Limb (tissue), 2 donors: ENCODE measurements at regions not wholly inside any gene's neighbourhood (a gene's known extent, or its start where the extent isn't known, plus 50 kb on each side); places are given as distances from the start of the nearest gene placed in this dataset.
"Not testable (repeated sequence)": the region's sequence is repeated elsewhere in the genome, so short reads cannot be mapped to it uniquely, and the experiment has no call there.

Experiments used
- DNase-seq, 2 donors: peaks; one replicate each; pipeline ENCODE4 v3.0.0-alpha.2; 2016; ENCODE audit errors: extremely low spot score in 2 of 2

DNA sequence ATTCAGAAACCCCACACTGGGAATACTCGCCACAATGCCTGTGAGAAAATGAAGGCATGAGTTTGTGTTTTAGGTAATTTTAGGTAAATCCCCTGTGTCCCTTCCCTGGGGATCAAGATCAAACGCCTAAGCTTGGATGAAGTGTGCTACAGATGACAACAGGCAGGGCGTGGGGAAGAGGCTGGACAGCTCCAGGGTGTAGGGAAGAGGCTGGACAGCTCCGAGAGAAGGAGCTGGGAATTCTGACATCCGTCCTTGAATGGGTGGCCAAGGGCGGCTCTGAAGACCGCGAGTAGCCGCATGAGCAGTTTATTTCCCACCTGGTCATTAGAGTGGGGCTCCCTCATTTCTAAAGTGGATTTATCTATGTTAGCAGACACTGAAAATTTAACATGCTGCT, 109.7 kb downstream of the RAMP3 start:
- DNase-seq: no peak

DNA sequence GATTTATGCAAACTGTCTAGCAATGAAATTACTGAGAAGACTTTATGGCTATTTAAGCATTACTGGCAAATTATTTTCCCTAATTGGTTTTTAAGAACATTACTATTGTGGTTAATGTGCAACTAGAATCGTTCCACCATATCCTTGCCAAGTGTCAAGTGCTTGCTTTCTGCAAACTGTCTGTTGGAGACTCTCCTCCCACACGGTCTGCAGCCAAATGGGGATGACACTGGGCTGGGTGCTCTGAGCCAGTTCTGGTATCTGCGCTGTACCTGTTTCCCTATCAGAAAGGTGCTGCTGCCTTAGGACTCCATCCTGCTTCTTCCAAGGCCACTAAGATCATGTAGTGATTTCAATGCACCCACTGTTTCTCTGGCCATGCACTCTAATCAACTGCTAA, 110.4 kb downstream of the RAMP3 start:
- DNase-seq: no peak

DNA sequence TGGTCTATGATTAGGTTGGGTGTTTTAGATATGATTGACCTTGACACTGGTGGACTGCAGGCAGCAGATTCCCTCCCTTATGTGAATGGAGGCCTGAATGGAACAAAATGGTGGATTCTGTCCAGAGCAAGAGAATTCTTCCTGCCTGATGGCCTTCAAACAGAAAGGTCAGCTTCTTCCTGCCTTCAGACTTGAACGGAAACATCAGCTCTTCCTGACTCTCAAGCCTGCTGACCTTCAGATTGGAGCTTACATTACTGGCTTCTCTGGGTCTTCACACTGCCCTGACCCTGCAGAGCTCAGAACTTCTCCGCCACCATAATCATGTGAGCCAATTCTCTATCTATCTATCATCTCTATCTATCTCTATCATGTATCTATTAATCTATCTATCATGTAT, 111.6 kb downstream of the RAMP3 start:
- DNase-seq: no peak

DNA sequence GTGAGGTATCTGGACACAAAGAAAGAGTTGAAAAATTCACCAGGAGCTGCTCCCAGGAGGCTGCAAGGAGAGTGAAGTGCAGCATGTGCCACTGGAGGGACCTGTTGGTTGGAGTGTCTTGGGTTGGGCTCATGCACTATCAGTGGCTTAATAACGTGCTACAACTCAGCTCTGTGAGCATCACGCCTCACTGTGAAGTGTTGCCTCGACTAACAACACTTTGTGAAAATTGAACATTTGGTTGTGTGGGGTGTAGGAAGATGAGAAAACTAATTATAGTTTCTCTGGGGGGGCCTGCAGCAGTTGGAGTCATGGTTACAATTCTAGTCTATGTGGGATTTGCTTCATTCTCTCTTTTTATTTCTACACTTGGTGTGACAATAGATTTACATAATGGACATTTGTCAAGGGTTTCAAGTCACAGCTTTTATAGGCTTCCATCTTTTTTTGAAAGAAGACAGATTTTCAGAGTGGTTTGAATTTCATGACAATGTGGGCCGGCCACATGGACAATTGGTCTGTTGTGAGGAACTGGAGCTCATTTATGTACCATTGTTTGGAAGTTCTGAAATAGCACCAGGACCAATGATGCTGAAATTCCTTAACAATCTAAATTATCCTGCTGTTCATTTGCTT, 121.3 kb downstream of the RAMP3 start:
- DNase-seq: no peak

DNA sequence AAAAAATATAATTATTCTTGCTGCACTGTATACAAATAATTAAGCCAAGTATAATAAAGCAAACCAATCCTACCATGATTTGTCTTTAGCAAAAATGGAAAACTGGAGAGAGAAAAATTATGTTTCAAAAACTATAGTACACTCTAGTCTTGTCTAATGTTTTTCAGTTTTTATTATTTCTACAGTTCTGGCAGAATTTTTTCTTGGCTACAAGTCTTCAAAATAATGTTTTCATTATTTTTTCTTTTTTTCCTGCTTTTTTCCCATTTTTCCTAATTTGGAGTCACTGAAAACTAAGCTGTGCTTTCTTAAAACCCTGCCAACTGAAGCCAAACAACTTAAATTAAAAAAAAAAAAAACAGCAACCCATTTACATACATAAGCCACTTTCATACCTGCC, 132.0 kb downstream of the RAMP3 start:
- DNase-seq: not testable (repeated sequence)

DNA sequence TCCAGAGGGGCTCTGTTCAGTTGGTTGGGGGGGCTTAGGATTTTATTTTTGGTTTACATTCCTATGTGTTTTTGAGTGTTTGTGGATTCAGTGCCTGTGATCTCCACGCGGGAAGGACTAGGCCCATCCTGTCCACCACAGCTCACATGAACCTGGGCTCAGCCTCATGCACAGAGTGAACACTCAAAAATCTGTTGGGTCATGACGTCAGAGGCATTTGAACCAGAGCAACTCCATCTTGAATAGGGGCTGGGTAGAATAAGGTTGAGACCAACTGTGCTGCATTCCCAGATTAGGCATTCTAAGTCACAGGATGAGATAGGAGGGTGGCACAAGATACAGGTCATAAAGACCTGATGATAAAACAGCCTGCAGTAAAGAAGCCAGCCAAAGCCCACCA, 133.3 kb downstream of the RAMP3 start:
- no peak for DNase-seq

DNA sequence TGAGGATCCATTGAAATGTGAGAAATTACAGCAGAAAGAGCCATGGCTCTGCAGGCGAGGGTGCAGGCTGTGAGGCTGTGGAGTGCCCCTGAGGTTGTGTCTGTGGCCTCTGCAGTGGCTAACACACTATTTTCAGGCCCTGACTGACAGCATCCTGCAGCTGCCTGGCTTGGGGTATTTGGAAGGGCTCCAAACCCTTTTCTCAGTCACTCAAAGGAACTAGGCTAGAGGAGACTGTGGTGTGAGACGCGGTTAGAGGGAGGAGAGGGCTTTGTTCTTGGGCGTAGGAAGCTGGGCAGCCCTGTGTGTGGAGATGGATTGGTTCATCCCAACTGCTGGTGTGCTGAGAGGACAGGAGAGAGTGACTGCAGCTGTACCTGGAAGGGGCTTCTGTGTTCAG, 134.9 kb downstream of the RAMP3 start:
- peak in 1 of 2 donors; percentile 27 for DNase-seq

DNA sequence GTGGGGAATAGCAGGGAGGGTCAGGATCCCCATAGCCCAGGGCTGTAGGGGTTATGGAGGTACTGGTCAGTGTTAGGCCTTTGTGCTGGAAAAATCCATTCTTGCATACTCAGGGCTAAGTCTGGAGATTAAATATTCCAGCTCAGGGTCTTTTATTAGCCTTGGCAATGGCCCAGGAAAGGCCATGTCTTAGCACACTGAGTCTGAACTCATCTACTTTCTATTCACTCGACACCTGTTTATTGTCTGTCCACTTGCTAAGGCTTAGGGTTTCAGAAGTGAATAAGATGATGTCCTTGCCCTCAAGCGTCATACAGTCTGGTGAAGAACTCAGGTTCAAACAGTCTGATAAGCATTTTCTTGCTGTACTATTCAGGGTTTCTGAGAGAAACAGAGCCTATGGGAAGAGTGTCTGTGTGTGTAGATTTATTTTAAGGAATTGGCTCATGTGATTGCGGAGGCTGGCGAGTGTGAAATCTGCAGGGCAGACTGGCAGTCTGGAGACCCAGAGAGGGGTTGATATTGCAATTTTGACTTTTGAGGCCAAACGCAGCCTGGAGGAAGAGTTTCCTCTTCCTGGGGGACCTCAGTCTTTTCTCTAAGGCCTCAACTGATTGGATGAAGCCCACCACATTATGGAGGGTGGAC, 135.8 kb downstream of the RAMP3 start:
- no peak for DNase-seq

DNA sequence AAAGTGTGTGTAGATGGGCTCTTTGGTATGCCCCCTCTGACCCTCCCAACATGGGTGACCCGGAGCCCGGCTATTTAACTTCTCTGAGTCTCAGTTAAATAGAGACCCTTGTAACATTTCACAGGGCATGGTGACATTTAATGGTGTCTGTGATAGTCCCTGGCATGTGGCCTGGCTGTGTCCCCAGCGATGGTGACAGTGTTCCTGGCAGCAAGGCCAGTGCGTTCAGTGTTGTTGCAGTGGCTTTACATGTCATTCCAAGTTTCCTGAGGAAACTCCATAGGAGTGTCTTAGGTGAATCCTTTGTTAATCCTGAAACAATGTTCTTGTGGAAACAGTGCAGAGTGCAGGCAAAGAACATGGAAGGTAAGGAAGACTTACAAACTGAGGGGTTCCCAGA, 137.0 kb downstream of the RAMP3 start:
- no peak for DNase-seq

DNA sequence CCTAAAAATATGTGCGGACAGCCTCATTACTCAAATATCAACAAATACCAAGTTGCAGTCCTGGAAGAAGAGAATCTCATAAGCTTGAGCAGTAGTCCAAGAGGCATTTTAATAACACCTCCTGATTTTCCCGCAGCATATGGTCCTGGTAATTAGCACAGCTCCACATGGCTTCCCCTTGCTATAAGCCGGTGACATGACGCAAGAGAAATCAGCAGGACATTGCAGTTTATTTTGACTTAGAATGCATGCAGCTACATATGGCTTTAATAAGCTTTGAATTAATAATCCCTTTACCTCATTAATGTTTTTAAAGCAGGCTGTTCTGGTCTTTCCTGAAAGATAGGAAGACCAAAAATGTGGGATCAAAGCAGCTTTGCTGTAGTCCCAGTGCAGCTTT, 137.6 kb downstream of the RAMP3 start:
- no peak for DNase-seq

DNA sequence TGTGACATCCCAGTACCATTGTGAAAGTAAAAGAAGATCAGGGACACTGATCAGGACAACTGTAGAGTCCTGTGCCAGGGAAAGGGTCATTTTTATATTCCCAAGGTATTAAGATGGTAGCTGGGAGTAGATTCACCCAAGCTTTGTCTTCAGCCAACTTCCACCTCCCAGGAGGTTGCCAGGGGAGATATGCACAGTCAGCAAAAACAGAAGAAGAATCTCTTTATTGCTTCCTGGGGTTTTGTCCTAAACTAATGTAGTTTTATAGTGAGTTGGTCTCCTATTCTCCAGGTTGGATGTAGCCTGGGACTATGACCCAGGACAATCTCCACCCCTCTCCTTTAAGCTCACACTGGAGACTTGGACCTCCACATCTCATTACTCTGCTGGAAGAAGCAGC, 139.2 kb downstream of the RAMP3 start:
- DNase-seq: no peak

DNA sequence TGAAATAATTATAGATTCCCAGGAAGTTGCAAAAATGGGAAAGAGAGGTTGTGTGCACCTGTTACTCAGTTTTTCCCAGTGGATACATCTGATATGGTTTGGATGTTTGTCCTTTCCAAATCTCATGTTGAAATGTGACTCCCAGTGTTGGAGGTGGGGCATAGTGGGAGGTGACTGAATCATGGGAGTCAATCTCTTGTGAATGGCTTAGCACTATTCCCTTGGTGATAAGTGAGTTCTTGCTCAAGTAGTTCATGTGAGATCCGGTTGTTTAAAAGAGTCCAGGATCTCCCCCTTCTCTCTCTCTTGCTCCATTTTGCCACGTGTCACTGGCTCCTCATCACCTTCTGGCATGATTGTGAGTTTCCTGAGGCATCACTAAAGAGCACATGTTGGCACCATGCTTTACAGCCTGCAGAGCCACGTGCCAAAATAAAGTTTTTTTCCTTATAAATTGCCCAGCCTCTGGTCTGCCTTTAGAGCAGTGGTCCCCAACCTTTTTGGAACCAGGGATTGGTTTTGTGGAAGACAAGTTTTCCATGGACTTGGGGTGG, 149.2 kb downstream of the RAMP3 start:
- no peak for DNase-seq

DNA sequence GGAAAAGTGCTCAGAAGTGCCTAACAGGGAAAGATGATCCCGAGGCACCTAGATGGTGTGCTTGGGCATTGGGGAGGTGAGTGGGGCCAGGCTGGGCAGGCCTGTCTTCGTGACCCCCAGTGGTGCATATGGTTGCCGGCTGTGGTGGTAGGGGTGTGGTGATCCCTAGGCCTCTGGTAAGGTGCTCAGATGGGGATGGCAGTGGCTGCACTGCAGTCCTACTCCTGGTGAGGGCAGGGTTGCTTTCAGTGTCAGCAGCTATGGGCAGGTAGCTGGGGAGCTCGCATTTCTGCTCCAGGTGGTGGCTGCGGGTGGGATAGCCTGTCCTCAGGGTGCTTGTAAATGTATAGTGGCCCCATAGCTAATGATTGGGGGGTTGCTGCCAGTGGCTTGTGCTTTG, 154.0 kb downstream of the RAMP3 start:
- no peak for DNase-seq

DNA sequence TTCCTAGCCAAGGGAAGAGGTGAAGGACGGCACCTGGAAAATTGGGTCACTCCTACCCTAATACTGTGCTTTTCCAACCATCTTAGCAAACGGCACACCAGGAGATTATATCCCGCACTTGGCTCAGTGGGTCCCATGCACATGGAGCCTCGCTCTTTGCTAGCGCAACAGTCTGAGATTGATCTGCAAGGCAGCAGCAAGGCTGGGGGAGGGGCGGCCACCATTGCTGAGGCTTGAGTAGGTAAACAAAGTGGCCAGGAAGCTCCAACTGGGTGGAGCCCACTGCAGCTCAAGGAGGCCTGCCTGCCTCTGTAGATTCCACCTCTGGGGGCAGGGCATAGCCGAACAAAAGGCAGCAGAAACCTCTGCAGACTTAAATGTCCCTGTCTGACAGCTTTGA, 157.9 kb downstream of the RAMP3 start:
- DNase-seq: not testable (repeated sequence)

DNA sequence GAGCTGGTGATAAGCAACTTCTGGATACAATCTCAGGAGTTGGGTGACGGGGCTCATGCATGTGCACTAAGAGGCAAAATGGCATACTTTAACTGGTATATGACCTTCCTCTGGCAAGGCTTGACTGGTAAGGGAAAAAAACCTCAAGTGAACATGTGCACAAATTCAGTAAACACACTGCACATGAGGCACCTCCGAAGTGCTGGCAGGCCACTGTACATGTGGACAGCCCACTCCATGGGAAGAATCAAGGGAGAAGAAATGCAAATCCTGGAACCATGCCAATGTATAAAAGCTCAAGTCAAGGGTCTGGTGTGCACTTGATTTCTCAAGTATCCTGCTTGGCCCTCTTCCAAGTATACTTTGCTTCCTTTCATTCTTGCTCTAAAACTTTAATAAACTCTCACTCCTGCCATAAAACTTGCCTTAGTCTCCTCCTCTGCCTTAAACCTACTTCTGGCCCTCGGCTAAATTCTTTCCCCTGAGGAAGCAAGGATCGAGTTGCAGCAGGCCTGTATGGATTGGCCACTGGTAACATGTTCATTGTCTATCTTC, 167.2 kb downstream of the RAMP3 start:
- DNase-seq: peak in 1 of 2 donors; percentile 15

DNA sequence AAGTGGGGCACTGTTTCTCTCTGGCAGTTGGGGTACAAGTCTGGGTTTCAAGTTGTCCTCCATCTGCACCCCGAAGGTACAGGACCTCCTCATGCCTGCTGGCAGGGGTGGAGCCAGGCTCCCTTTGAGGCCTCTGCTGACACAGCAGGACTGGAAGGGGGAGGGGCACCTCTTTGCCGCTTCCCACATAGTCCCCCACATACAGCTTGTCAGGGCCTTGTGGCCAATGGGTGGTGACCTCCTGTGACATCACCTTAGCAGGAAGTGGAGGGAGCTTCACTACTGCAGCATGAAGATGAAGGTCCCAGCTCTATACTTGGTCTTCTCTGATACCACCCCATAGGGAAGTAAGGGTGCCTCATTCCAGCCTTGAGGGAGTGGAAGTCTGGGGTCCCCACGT, 167.8 kb downstream of the RAMP3 start:
- DNase-seq: no peak

DNA sequence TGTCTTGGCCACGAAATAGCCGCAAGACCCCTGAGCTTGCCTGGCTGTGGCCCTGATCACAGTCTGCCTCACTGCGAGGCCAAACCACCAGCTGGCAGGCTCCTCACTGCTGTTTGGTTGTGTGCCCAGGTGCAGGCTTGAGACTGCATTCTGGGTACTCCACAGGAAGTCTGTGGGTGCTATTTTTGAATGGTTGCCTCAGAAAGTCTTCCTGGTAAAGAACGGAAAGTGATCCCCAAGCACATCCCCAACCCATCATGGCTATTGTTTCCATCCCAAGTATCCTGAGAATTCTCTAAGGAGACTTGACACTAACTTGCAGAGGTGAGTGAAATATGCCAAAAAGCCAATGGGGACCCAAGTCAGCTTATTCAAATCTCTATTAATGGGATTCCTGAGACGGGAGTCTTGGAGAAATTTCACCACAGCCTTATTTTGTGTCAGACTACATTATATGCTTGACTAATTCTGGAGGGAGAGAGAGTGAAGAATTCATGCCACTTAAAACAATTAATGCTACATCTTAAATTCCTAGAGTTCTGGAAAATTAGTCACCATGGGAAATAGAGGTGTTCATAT, 170.9 kb downstream of the RAMP3 start:
- no peak for DNase-seq

DNA sequence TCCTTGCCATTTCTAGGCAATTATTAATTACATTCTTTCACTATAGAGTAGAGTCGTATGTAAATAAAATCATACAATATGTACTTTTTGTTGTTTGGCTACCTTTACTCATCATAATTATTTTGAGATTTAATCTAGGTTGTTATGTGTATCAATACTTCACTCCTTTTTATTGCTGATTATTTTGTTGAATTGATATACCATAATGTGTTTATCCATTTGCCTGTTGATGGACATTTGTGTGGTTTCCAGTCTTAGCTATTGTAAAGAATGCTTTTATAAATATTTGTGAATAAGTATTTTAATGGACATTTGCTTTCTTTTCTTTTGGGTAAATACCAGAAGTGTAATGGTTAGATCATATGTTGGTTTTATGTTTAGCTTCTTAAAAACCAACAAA, 174.0 kb downstream of the RAMP3 start:
- DNase-seq: no peak

DNA sequence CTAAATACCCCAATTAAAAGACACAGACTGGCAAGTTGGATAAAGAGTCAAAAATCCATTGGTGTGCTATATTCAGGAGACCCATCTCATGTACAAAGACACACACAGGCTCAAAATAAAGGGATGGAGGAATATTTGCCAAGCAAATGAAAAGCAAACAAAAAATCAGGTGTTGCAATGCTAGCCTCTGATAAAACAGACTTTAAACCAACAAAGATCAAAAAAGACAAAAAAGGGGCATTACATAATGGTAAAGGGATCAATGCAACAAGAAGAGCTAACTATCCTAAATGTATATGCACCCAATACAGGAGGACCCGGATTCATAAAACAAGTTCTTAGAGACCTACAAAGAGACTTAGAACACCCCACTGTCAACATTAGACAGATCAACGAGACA, 177.4 kb downstream of the RAMP3 start:
- DNase-seq: not testable (repeated sequence)

DNA sequence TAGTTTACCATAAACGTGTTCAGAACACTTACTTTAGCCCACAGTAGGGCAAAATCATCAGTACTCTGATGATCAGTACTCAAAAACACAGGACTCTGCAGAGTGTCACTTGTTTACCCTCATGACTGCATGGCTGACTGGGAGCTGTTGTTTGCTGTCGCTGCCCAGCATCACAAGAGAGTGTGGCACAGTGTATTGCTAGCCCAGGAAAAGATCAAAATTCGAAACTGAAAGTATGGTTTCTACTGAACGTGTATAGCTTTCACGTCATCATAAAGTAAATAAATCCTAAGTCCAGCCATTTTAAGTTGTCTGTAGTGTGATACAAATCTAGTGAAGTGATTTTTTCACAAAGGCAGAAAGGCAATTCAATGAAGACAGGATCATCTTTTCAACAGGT, 184.6 kb downstream of the RAMP3 start:
- DNase-seq: no peak

DNA sequence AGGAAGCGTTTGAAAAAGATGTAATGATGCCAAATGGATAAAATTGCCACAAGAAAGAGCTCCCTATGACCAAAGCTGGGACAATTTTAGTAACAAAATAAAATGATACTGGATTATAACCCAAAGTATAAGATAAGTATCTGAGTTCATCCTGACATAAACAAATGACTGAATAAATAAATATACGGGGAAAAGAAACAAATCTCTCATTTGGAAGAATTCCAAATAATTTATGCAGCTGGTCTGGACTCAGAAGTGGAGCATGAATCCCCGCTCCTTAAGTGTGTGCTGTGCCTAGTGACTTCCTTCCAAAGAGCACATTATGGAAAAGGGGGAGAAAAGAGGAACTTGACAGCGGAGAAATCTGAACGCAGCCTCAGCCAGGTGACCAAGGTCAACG, 186.2 kb downstream of the RAMP3 start:
- peak in 1 of 2 donors; percentile 16 for DNase-seq

DNA sequence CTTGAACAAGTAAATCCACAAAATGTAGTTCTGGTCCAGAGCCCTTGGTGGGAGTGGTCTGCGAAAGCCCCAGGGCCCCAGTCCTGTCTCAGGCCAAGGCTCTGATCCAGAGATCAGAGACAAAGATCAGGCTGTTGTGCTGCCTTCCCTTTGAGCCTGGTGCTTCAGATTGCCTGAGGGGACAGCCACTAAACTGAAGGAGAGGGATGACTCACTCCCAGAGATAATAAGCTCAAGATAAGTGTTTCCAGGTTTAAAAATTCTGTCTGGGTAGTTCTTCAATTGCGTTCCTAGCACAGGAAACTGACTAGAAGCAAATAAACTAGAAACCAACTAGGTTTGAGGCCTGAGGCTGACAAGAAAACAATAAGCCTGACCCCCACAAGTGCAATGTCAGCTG, 190.2 kb downstream of the RAMP3 start:
- DNase-seq: peak in 1 of 2 donors; percentile 25

DNA sequence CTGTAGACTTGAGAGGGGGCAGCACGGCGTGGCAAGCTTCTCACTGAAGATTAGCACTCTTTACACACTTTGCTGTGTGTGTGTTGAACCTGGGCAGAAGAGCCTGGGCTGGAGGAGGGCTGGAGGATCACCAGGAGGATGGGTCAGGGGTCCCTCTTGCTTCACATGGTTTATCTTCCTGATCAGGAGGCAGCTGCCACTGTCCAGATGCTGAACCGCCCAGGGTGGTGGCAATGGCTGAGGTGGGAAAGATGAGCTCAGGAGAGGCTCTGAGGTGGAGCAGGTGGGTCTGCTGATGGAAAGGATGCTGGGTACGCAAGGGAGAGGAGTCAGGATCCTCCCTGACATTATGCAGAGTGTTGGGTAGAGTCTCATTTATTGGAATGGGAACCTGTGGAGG, 191.5 kb downstream of the RAMP3 start:
- DNase-seq: no peak
